ENCODE measurements at regions not wholly inside any gene's neighbourhood (a gene's known extent, or its start where the extent isn't known, plus 50 kb on each side); places are given as distances from the start of the nearest gene placed in this dataset.

DNA sequence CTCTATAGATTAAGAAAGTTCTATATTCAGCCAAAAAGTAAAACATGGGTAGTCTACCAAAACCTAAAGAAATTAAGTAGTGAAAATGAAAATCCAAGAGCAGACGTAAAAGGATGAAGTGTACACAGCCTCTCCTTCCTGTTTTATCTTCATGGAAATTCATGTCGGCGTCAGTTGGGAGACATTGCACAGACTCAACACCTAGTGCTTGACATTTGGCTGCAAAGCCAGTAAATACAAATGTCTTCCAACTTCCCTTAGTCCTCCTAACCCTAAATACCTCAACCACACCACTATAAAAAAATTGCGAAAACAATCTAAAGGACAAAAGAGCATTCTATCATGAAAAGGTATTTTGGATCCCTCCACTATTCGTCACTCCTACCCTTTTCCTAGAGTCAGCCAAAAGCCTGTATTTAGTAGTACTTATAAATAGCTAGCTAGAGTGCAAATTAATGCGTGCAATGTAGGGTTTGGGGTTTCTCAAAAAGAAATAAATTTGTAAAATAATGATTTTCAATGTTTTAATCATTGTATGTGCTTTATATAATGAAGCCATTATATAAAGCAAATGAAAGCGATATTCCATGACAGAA, 56.4 kb upstream of the TRPC4 start:
- no peak for DNase-seq

DNA sequence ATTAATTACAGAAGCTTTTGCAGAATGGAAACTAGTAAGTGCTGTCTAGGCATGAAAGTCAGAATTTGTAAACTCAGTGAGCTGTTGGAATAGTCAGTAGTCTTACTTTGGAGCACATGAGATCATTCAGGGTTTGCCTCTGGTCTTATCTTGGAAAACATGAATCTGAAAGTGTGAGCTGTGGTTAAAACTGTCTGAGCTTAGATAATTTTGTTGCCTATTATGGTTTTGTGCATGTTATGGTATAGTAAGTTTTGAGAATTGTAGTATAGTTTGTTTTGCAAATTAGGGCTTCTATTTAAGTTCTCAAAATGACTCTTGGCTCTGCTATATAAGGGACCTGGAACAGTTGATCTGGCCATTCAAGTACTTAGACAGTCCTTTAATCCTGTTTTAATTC, 53.7 kb upstream of the TRPC4 start:
- DNase-seq = no peak

DNA sequence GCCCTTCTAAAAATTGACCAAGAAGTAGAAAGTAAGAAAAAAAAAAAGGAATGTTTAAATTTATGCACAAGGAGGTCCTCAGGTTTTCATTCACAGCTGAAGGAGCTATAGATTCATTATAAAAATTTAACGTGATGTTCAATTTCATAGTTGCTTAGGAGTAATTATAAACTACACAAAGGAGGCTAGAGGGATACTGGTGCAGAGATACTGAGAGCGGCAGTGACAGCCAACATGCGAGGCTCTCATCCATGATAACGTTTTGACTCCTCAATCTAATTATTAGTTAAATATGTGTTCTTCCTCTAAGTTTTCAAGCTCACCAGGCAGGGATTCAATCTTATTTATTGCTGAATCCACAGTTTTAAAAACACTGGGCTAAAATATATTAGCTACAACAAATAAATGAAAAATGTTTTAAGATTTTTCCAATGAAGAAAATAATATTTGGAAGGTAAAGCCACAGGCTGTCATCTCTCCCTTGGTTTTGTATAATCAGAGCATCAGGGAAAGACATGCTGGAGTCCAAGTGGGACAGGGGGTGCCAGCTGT, 49.8 kb upstream of the TRPC4 start:
- DNase-seq = no peak
